Endothelial cell of umbilical vein (primary cell): ENCODE measurements at regions not wholly inside any gene's neighbourhood (a gene's known extent, or its start where the extent isn't known, plus 50 kb on each side); places are given as distances from the start of the nearest gene placed in this dataset.
"Not testable (repeated sequence)": the region's sequence is repeated elsewhere in the genome, so short reads cannot be mapped to it uniquely, and the experiment has no call there.

Source experiments
- BruUV-seq: library from RNA; stranded (reverse); fragments of 400-500 nt; replicated peaks from 2 replicates; lab custom pipeline; 2021; lab: Mats Ljungman, UMichigan
- CTCF ChIA-PET: fragments of 300-600, 350-600 bp; sonication (Branson Sonifier 250); formaldehyde crosslinking; loops from one replicate; lab custom pipeline; 2021; ENCODE audit warnings: antibody characterized with exemption, inconsistent platforms; lab: Charles Lee
- POLR2A ChIA-PET: fragments of 300-600, 350-600 bp; sonication (Branson Sonifier 250); formaldehyde crosslinking; loops from one replicate; lab custom pipeline; 2021; ENCODE audit warnings: antibody characterized with exemption, inconsistent platforms; lab: Charles Lee
- DNase-seq: peaks from one replicate; pipeline ENCODE4 v3.0.0-alpha.2; 2011; ENCODE audit warnings: low read depth, low spot score
- FAIRE-seq: peaks from 2 replicates; lab custom pipeline; 2011; peaks lifted over from hg19 to GRCh38; lab: Jason Lieb, UNC
- H2AFZ ChIP-seq: 2 replicates; pipeline ENCODE4 v1.6.0; 2012; ENCODE audit warnings: low read depth, low read length, control low read depth, inconsistent platforms
- H3K27ac ChIP-seq: 2 replicates; pipeline ENCODE4 v1.5.1; 2011; ENCODE audit warnings: low read depth, mild to moderate bottlenecking, control low read depth, low read length, moderate library complexity; ENCODE audit not compliant: insufficient read depth
- H3K27me3 ChIP-seq, 2 experiments: 2 replicates each; pipeline versions ENCODE4 v1.6.0 to v1.6.1; 2011; ENCODE audit warnings: low read length in 2 of 2, mixed read lengths in 1 of 2; ENCODE audit not compliant: control insufficient read depth in 2 of 2, insufficient read depth in 2 of 2
- H3K36me3 ChIP-seq, 2 experiments: 2 replicates in 1 of 2; 3 replicates in 1 of 2; pipeline ENCODE4 v1.5.1; 2011; ENCODE audit warnings: low read length in 2 of 2, mild to moderate bottlenecking in 1 of 2, moderate library complexity in 1 of 2; ENCODE audit not compliant: control insufficient read depth in 2 of 2, insufficient read depth in 2 of 2; ENCODE audit errors: extremely low read depth in 1 of 2
- H3K4me1 ChIP-seq: 3 replicates; pipeline ENCODE4 v1.5.1; 2011; ENCODE audit warnings: mild to moderate bottlenecking, low read length; ENCODE audit not compliant: control insufficient read depth, insufficient read depth; ENCODE audit errors: extremely low read depth
- H3K4me2 ChIP-seq: 2 replicates; pipeline ENCODE4 v1.6.1; 2011; ENCODE audit warnings: low read length, control low read depth, mixed read lengths; ENCODE audit not compliant: insufficient read depth
- H3K4me3 ChIP-seq, 3 experiments: fragments of 200-600 bp in 1 of 3; sonication (generic), shearing (Covaris generic) in 1 of 3; replicated peaks in 1 of 3; 2 replicates each; pipeline ENCODE4 v1.5.1; 2011 to 2016; ENCODE audit warnings: control low read depth in 3 of 3, low read length in 3 of 3, mild to moderate bottlenecking in 2 of 3, inconsistent platforms in 1 of 3, low read depth in 1 of 3, moderate library complexity in 1 of 3; ENCODE audit not compliant: insufficient read depth in 1 of 3
- H3K79me2 ChIP-seq: 2 replicates; pipeline ENCODE4 v1.6.0; 2012; ENCODE audit warnings: low read length, inconsistent platforms; ENCODE audit not compliant: control insufficient read depth, insufficient read depth
- H3K9ac ChIP-seq: replicated peaks from 2 replicates; pipeline ENCODE3; 2011; ENCODE audit warnings: low read length, control low read depth; ENCODE audit not compliant: insufficient read depth; ENCODE audit errors: extremely low read depth
- H3K9me1 ChIP-seq: replicated peaks from 3 replicates; pipeline ENCODE4 v1.6.0; 2011; ENCODE audit warnings: mild to moderate bottlenecking, low read length; ENCODE audit not compliant: control insufficient read depth, insufficient read depth; ENCODE audit errors: extremely low read depth
- H3K9me3 ChIP-seq: replicated peaks from 2 replicates; pipeline ENCODE4 v1.5.1; 2012; ENCODE audit warnings: low read length, inconsistent platforms; ENCODE audit not compliant: control insufficient read depth, insufficient read depth
- H4K20me1 ChIP-seq: replicated peaks from 2 replicates; pipeline ENCODE3; 2011; ENCODE audit warnings: mild to moderate bottlenecking, low read length; ENCODE audit not compliant: control insufficient read depth, insufficient read depth; ENCODE audit errors: extremely low read depth
- EZH2 ChIP-seq: IDR thresholded peaks from 2 replicates; pipeline ENCODE4 v1.6.1; 2012; ENCODE audit warnings: borderline replicate concordance, low read depth, mild to moderate bottlenecking, moderate library complexity, low read length, inconsistent platforms; ENCODE audit not compliant: severe bottlenecking
- FOS ChIP-seq: IDR thresholded peaks from 2 replicates; pipeline ENCODE4 v1.6.1; 2011; ENCODE audit warnings: mild to moderate bottlenecking, low read length, moderate library complexity, borderline replicate concordance; ENCODE audit not compliant: insufficient read depth
- GATA2 ChIP-seq: IDR thresholded peaks from 2 replicates; pipeline ENCODE4 v1.7.0; 2011; ENCODE audit warnings: low read depth, mild to moderate bottlenecking, moderate library complexity, mixed read lengths, low read length; ENCODE audit not compliant: insufficient read length, insufficient read depth
- JUN ChIP-seq: IDR thresholded peaks from 2 replicates; pipeline ENCODE4 v1.6.1; 2011; ENCODE audit warnings: borderline replicate concordance, low read depth; ENCODE audit not compliant: insufficient read length, insufficient read depth
- MYC ChIP-seq: IDR thresholded peaks from one replicate; pipeline ENCODE4 v1.6.1; 2011; ENCODE audit warnings: mild to moderate bottlenecking, low read depth, low read length
- POLR2A ChIP-seq: IDR thresholded peaks from 2 replicates; pipeline ENCODE4 v1.6.1; 2012; ENCODE audit warnings: low read depth, mild to moderate bottlenecking, control low read depth, low read length
- POLR2AphosphoS5 ChIP-seq: IDR thresholded peaks from 2 replicates; pipeline ENCODE4 v1.6.1; 2012; ENCODE audit warnings: low read depth, mild to moderate bottlenecking, control low read depth, low read length, moderate library complexity; ENCODE audit not compliant: insufficient read depth
- dilution Hi-C: fragments of 300-500 bp; cut with MboI; formaldehyde crosslinking; loops from one replicate; pipeline ENCODE4 v1.15.0; 2019; ENCODE audit warnings: low sequenced_read_pairs; ENCODE audit not compliant: extremely low pct_ligation_motif_present
- intact Hi-C: fragments of 100-400 bp; cut with micrococcal nuclease; formaldehyde crosslinking; loops from one replicate; pipeline ENCODE4 v1.10.0; 2022
- TF ChIP-seq, protein P1 (sequence below), 2 donors: IDR thresholded peaks; 1 replicate in 1 of 2; 2 replicates in 1 of 2; pipeline ENCODE4 v1.5.1; 2011; ENCODE audit warnings: low read length in 2 of 2, mild to moderate bottlenecking in 2 of 2, moderate library complexity in 2 of 2, control low read depth in 1 of 2, inconsistent platforms in 1 of 2, low read depth in 1 of 2; ENCODE audit not compliant: insufficient read depth in 1 of 2; ENCODE audit errors: extremely low read depth in 1 of 2
- TF ChIP-seq, protein P2 (sequence below): IDR thresholded peaks from 2 replicates; pipeline ENCODE4 v1.6.1; 2011; ENCODE audit not compliant: insufficient read depth, insufficient read length

DNA sequence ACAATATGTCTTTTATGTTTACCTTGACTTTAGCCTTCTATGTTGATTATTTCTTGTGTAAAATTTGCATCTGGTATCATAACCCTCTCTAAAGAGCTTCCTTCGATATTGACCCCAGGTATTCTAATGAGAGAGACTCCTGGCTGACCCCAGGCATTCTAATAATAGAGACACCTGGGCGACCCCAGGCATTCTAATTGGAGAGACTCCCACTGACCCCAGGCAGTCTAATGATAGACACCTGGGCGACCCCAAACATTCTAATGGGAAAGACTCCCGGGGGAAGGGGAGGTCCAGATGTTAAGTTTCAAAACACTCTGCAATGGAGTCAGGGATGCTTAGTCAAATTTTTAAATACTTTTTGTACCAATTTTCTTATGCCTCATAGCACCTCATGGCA is 726.4 kb downstream of the COL12A1 start:
- Histone ChIP-seq H3K79me2 (no peaks in the 10 kb centered on the region), H3K27me3 (no peaks in the 10 kb centered on the region), H2AFZ (no peak overlapping the region), H4K20me1 (no peaks in the 10 kb centered on the region), H3K9me1 (no peaks in the 10 kb centered on the region), H3K9ac (no peak overlapping the region), H3K4me3 (no peak overlapping the region), H3K4me2 (no peak overlapping the region), H3K4me1 (no peaks in the 10 kb centered on the region), H3K27ac (no peak overlapping the region), H3K9me3 (no peaks in the 10 kb centered on the region), H3K36me3 (no peaks in the 10 kb centered on the region)
- no peak for DNase-seq
- FAIRE-seq, result no peak
- no TSS peak for BruUV-seq
- dilution Hi-C loops (no loop called here), intact Hi-C loops (no loop called here)
- TF ChIP-seq, protein P1, sequence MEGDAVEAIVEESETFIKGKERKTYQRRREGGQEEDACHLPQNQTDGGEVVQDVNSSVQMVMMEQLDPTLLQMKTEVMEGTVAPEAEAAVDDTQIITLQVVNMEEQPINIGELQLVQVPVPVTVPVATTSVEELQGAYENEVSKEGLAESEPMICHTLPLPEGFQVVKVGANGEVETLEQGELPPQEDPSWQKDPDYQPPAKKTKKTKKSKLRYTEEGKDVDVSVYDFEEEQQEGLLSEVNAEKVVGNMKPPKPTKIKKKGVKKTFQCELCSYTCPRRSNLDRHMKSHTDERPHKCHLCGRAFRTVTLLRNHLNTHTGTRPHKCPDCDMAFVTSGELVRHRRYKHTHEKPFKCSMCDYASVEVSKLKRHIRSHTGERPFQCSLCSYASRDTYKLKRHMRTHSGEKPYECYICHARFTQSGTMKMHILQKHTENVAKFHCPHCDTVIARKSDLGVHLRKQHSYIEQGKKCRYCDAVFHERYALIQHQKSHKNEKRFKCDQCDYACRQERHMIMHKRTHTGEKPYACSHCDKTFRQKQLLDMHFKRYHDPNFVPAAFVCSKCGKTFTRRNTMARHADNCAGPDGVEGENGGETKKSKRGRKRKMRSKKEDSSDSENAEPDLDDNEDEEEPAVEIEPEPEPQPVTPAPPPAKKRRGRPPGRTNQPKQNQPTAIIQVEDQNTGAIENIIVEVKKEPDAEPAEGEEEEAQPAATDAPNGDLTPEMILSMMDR (IDR thresholded peaks at IDR 0.05; ENCODE audit: extremely low read depth in 1 of 2, insufficient read depth in 1 of 2, low read depth in 1 of 2, low read length in 2 of 2), result no peak
- no peak for TF ChIP-seq POLR2A
- no peak for TF ChIP-seq EZH2
- no peak for TF ChIP-seq FOS
- TF ChIP-seq, protein P2, sequence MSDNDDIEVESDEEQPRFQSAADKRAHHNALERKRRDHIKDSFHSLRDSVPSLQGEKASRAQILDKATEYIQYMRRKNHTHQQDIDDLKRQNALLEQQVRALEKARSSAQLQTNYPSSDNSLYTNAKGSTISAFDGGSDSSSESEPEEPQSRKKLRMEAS, result no peak
- TF ChIP-seq JUN, result no peak
- no peak for TF ChIP-seq GATA2
- no peak for TF ChIP-seq MYC
- TF ChIP-seq POLR2AphosphoS5, result no peak
- ChIA-PET CTCF (no interaction called here), POLR2A (no interaction called here)

DNA sequence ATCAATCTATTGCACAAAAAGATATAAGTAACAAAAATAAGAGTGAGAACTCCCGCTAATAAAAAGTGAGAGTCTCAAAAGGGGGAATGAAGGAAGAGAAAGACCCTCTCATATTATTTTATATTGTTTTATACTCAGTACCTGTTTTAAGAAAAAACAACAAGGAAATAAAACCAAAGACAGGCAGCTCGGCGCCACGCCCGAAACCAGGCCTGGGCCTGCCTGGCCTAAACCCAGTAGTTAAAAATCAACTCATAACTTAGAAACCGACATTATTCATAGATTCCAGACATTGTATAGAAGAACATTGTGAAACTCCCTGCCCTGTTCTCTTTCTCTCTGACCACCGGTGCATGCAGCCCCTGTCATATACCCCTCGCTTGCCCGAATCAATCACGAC is 731.8 kb downstream of the COL12A1 start:
- H3K27me3 ChIP-seq, H2AFZ ChIP-seq, dilution Hi-C loops, H4K20me1 ChIP-seq, intact Hi-C loops, BruUV-seq, DNase-seq, H3K36me3 ChIP-seq, POLR2A ChIA-PET, H3K79me2 ChIP-seq, H3K9me3 ChIP-seq, H3K4me3 ChIP-seq, H3K4me2 ChIP-seq, H3K27ac ChIP-seq, H3K9me1 ChIP-seq, H3K4me1 ChIP-seq, H3K9ac ChIP-seq, FAIRE-seq: not testable (repeated sequence)
- CTCF ChIA-PET, result interaction anchor here (1.2 kb wide), 1 partner anchor 64 kb away, joined by 3 read pairs; no protein-coding TSS in a partner anchor

DNA sequence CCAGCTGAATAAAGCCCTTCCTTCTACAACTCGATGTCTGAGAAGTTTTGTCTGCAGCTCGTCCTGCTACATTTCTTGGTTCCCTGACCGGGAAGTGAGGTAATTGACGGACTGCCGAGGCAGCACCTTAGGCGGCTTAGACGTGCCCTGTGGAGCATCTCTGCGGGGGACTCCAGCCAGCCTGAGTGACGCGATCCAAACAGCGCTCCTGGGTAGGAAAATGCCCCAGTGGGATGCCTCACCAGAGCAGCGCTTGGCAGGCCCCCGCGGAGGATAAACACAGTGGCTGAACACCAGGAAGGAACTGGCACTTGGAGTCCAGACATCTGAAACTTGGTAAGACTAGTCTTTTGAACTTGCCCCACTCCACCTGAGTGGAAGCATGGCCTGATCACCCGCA is 737.3 kb downstream of the COL12A1 start:
- H3K4me3 ChIP-seq, H3K9me3 ChIP-seq, H3K9me1 ChIP-seq, H3K79me2 ChIP-seq, H3K4me2 ChIP-seq, intact Hi-C loops, BruUV-seq, dilution Hi-C loops, H3K27me3 ChIP-seq, H3K4me1 ChIP-seq, H3K36me3 ChIP-seq, H2AFZ ChIP-seq, DNase-seq, CTCF ChIA-PET, POLR2A ChIA-PET, H3K9ac ChIP-seq, H3K27ac ChIP-seq, H4K20me1 ChIP-seq, FAIRE-seq: not testable (repeated sequence)
